Stomach (tissue), 4 donors: ENCODE measurements at regions not wholly inside any gene's neighbourhood (a gene's known extent, or its start where the extent isn't known, plus 50 kb on each side); places are given as distances from the start of the nearest gene placed in this dataset.

ENCODE experiments used
- CTCF ChIP-seq, 7 experiments: fragments of 450-650 bp in 4 of 7; fragments of 200-600 bp in 3 of 7; sonication (generic) in 3 of 7; IDR thresholded peaks; one replicate each; pipeline ENCODE4 v1.5.1; 2016 to 2019; ENCODE audit warnings: antibody characterized with exemption in 7 of 7, control low read depth in 2 of 7, mild to moderate bottlenecking in 1 of 7
- POLR2A ChIP-seq, 4 donors: fragments of 450-650 bp; IDR thresholded peaks; one replicate each; pipeline ENCODE4 v1.6.1; 2016; ENCODE audit warnings: antibody characterized with exemption in 4 of 4, control low read depth in 2 of 4, mild to moderate bottlenecking in 1 of 4, moderate library complexity in 1 of 4

GRCh38 chr20:63107449-63108200 is 100.9 kb upstream of the BHLHE23 start:
- TF ChIP-seq POLR2A (IDR thresholded peaks at IDR 0.05) (no peak), CTCF (IDR thresholded peaks at IDR 0.05) (no peak)
